Testis (tissue), 2 donors: ENCODE measurements at regions not wholly inside any gene's neighbourhood (a gene's known extent, or its start where the extent isn't known, plus 50 kb on each side); places are given as distances from the start of the nearest gene placed in this dataset.

ENCODE experiments used
- CTCF ChIP-seq, 3 experiments: fragments of 450-650 bp in 2 of 3; fragments of 200-600 bp in 1 of 3; sonication (generic) in 1 of 3; IDR thresholded peaks; one replicate each; pipeline ENCODE4 v1.5.1; 2016 to 2019; ENCODE audit warnings: antibody characterized with exemption in 3 of 3, mild to moderate bottlenecking in 2 of 3, moderate library complexity in 1 of 3
- POLR2A ChIP-seq: fragments of 450-650 bp; IDR thresholded peaks from one replicate; pipeline ENCODE4 v1.6.1; 2017; ENCODE audit warnings: antibody characterized with exemption, mild to moderate bottlenecking, moderate library complexity

DNA sequence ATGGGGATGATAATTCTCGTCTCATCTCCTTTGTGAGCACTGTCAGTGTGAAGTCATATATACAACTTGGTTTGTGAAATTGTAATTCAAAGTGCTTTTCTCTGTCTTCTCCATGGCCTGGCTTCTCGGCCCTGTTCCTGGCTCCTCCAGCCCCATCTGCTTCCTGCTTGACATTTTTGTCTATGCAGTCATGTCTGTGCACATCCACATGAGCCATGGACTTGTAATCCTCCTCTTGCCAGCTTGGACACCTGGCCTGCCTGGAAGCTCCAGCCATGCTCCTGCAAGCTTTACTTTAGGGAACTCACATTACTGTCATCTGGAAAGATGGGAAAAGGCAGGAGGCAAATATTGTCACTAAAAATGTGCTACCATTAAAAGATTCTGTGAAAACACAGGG lies 576.0 kb upstream of the DPP6 start:
- TF ChIP-seq CTCF (IDR thresholded peaks at IDR 0.05) (no peak), POLR2A (no peak)
